HG02588 (cell line): ENCODE measurements at regions not wholly inside any gene's neighbourhood (a gene's known extent, or its start where the extent isn't known, plus 50 kb on each side); places are given as distances from the start of the nearest gene placed in this dataset.

Experiments
- ATAC-seq: cut with Tn5 transposase; IDR thresholded peaks from one replicate; pipeline ENCODE4 v1.9.1; 2021; ENCODE audit warnings: mild to moderate bottlenecking, moderate library complexity; ENCODE audit not compliant: unreplicated experiment

- ATAC-seq = no peak
Measured at GRCh38 chr12:78403681-78404080, 460.9 kb upstream of the SYT1 start.

GRCh38 chr12:78406213-78406612 is 458.4 kb upstream of the SYT1 start:
- no peak for ATAC-seq

- ATAC-seq = peak; percentile 86
Measured at GRCh38 chr12:78406828-78407227, 457.7 kb upstream of the SYT1 start.

- no peak for ATAC-seq
Measured at GRCh38 chr12:78407722-78408121, 456.9 kb upstream of the SYT1 start.

- no peak for ATAC-seq
Measured at GRCh38 chr12:78414071-78414470, 450.5 kb upstream of the SYT1 start.

- no peak for ATAC-seq
Measured at GRCh38 chr12:78418919-78419318, 445.7 kb upstream of the SYT1 start.

GRCh38 chr12:78419513-78419912 is 445.1 kb upstream of the SYT1 start:
- ATAC-seq = no peak

- no peak for ATAC-seq
Measured at GRCh38 chr12:78420991-78421390, 443.6 kb upstream of the SYT1 start.

GRCh38 chr12:78430551-78430950 is 434.0 kb upstream of the SYT1 start:
- ATAC-seq = no peak

GRCh38 chr12:78431931-78432330 is 432.6 kb upstream of the SYT1 start:
- no peak for ATAC-seq

- ATAC-seq = no peak
Measured at GRCh38 chr12:78439666-78440065, 424.9 kb upstream of the SYT1 start.

GRCh38 chr12:78441737-78442453 is 422.7 kb upstream of the SYT1 start:
- ATAC-seq = no peak

- ATAC-seq = no peak
Measured at GRCh38 chr12:78442454-78442801, 422.1 kb upstream of the SYT1 start.

- no peak for ATAC-seq
Measured at GRCh38 chr12:78446555-78446954, 418.0 kb upstream of the SYT1 start.

- ATAC-seq = no peak
Measured at GRCh38 chr12:78447373-78447772, 417.2 kb upstream of the SYT1 start.

GRCh38 chr12:78448692-78449091 is 415.9 kb upstream of the SYT1 start:
- ATAC-seq = no peak

GRCh38 chr12:78455991-78456390 is 408.6 kb upstream of the SYT1 start:
- ATAC-seq = no peak

GRCh38 chr12:78457938-78458337 is 406.6 kb upstream of the SYT1 start:
- peak; percentile 99 for ATAC-seq

GRCh38 chr12:78470354-78471195 is 394.0 kb upstream of the SYT1 start:
- ATAC-seq = no peak

- no peak for ATAC-seq
Measured at GRCh38 chr12:78473136-78473535, 391.4 kb upstream of the SYT1 start.

- ATAC-seq = no peak
Measured at GRCh38 chr12:78473561-78473960, 391.0 kb upstream of the SYT1 start.

- no peak for ATAC-seq
Measured at GRCh38 chr12:78483767-78484315, 380.7 kb upstream of the SYT1 start.
